GM23338 (cell line): ENCODE measurements at regions not wholly inside any gene's neighbourhood (a gene's known extent, or its start where the extent isn't known, plus 50 kb on each side); places are given as distances from the start of the nearest gene placed in this dataset.
A peak's percentile ranks its signal among the peaks of the same experiment; 100 is the strongest.

ENCODE experiments used
- CREB1 ChIP-seq: fragments of 250-450 bp; sonication (Bioruptor Pico); IDR thresholded peaks from 2 replicates; pipeline ENCODE4 v1.5.0; 2020; ENCODE audit warnings: low read depth, mild to moderate bottlenecking, moderate library complexity
- ETS1 ChIP-seq: IDR thresholded peaks from 2 replicates; pipeline ENCODE4 v1.6.1; 2016; ENCODE audit warnings: antibody characterized with exemption
- EZH2 ChIP-seq: fragments of 200-600 bp; sonication (generic); IDR thresholded peaks from one replicate; pipeline ENCODE4 v1.8.0; 2017; ENCODE audit warnings: antibody characterized with exemption, mild to moderate bottlenecking, low read depth; ENCODE audit not compliant: unreplicated experiment
- EZH2phosphoT487 ChIP-seq: fragments of 200-600 bp; sonication (generic); IDR thresholded peaks from one replicate; pipeline ENCODE4 v1.8.1; 2018; ENCODE audit warnings: antibody characterized with exemption; ENCODE audit not compliant: unreplicated experiment
- POLR2AphosphoS5 ChIP-seq: IDR thresholded peaks from 2 replicates; pipeline ENCODE4 v1.6.1; 2016; ENCODE audit warnings: antibody characterized with exemption, low read depth
- TF ChIP-seq, protein P1 (sequence below), 2 experiments: fragments of 200-600 bp in 1 of 2; sonication (generic) in 1 of 2; conservative IDR thresholded peaks; 2 replicates each; pipeline versions ENCODE4 v1.5.1 to v1.6.1; 2016 to 2017; ENCODE audit warnings: antibody characterized with exemption in 2 of 2, low read depth in 2 of 2, mild to moderate bottlenecking in 2 of 2, moderate library complexity in 1 of 2

- TF ChIP-seq, protein P1, sequence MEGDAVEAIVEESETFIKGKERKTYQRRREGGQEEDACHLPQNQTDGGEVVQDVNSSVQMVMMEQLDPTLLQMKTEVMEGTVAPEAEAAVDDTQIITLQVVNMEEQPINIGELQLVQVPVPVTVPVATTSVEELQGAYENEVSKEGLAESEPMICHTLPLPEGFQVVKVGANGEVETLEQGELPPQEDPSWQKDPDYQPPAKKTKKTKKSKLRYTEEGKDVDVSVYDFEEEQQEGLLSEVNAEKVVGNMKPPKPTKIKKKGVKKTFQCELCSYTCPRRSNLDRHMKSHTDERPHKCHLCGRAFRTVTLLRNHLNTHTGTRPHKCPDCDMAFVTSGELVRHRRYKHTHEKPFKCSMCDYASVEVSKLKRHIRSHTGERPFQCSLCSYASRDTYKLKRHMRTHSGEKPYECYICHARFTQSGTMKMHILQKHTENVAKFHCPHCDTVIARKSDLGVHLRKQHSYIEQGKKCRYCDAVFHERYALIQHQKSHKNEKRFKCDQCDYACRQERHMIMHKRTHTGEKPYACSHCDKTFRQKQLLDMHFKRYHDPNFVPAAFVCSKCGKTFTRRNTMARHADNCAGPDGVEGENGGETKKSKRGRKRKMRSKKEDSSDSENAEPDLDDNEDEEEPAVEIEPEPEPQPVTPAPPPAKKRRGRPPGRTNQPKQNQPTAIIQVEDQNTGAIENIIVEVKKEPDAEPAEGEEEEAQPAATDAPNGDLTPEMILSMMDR (conservative IDR thresholded peaks at IDR 0.05; ENCODE audit: low read depth in 2 of 2), result peak in 1 of 2 experiments; percentile 57; a peak in 2 of 4 replicates
- TF ChIP-seq CREB1 (CRISPR knock-in tag) (no peak), EZH2 (no peak), ETS1 (no peak), POLR2AphosphoS5 (peak; percentile 46; the same call in 1 of the 2 replicates), EZH2phosphoT487 (no peak)
Measured at GRCh38 chr7:140230861-140231770, 54.3 kb upstream of the KDM7A start.
